ENCODE measurements at regions not wholly inside any gene's neighbourhood (a gene's known extent, or its start where the extent isn't known, plus 50 kb on each side); places are given as distances from the start of the nearest gene placed in this dataset.

DNA sequence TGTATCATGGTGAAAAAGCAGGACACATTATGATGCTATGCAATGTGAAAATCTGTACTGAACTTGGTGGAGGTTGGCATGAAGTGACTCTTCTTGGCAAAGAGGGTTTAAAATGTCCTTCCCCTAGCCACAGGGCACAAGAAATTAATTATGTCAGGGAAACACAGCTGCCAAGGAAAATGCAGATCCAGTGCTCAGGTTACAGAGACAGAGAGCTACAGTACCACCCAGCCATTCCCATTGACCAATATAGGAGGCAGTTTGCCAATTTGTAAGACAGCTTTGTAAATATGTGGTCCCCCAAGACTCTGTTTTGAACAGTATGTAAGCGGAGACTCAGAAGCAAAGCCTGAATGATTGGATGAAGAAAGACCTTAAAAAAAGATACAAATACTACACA lies 69.4 kb upstream of the KLF12 start:
- Histone ChIP-seq H3K36me3 (ENCODE audit: control insufficient read depth in 2 of 2, insufficient read depth in 2 of 2, low read length in 1 of 2) (no peaks in the 10 kb centered on the region), H3K27me3 (replicated peaks in 1 of 2; ENCODE audit: control insufficient read depth in 2 of 2, insufficient read depth in 2 of 2, low read length in 1 of 2) (no peaks in the 10 kb centered on the region; a peak in 1 of 4 replicates), H3K4me3 (no peak overlapping the region), H3K9me3 (replicated peaks; ENCODE audit: control insufficient read depth, insufficient read depth, low read length) (no peaks in the 10 kb centered on the region), H3K9ac (ENCODE audit: control insufficient read depth, insufficient read depth, low read length) (no peak overlapping the region), H3K27ac (ENCODE audit: control insufficient read depth, insufficient read depth) (no peak overlapping the region), H3K4me1 (ENCODE audit: control insufficient read depth, insufficient read depth, low read length) (no peaks in the 10 kb centered on the region), H3K4me2 (ENCODE audit: control insufficient read depth, insufficient read depth) (no peak overlapping the region), H2AFZ (ENCODE audit: control insufficient read depth, low read depth, low read length) (no peak overlapping the region), H3K79me2 (ENCODE audit: control insufficient read depth, insufficient read depth, low read length) (no peaks in the 10 kb centered on the region), H4K20me1 (ENCODE audit: control insufficient read depth, insufficient read depth) (no peaks in the 10 kb centered on the region)
- POLR2A ChIA-PET, result no interaction called here
- ATAC-seq (no peak), FAIRE-seq (no peak), DNase-seq (ENCODE audit: low read depth, low spot score) (no peak)
- in situ Hi-C loops (cut with MboI), result no loop called here
- SMC1A ChIA-PET (ENCODE audit: uncharacterized antibody, unreplicated experiment), result no interaction called here
- RAD21 ChIA-PET (ENCODE audit: unreplicated experiment), result no interaction called here
- CTCF ChIA-PET, result no interaction called here
- no TSS peak for BruUV-seq (replicated peaks)
- intact Hi-C loops (cut with micrococcal nuclease; ENCODE audit: unreplicated experiment), result no loop called here
- TF ChIP-seq RFX5 (IDR thresholded peaks at IDR 0.05; ENCODE audit: low read depth, low read length) (no peak), SREBF2 (IDR thresholded peaks at IDR 0.05; ENCODE audit: low read length) (no peak)
- WGBS (ENCODE audit: insufficient coverage, insufficient replicate concordance, low lambda C conversion rate, missing lambda C conversion rate), result 0% methylated on average over 1 of the region's 1 CpG

DNA sequence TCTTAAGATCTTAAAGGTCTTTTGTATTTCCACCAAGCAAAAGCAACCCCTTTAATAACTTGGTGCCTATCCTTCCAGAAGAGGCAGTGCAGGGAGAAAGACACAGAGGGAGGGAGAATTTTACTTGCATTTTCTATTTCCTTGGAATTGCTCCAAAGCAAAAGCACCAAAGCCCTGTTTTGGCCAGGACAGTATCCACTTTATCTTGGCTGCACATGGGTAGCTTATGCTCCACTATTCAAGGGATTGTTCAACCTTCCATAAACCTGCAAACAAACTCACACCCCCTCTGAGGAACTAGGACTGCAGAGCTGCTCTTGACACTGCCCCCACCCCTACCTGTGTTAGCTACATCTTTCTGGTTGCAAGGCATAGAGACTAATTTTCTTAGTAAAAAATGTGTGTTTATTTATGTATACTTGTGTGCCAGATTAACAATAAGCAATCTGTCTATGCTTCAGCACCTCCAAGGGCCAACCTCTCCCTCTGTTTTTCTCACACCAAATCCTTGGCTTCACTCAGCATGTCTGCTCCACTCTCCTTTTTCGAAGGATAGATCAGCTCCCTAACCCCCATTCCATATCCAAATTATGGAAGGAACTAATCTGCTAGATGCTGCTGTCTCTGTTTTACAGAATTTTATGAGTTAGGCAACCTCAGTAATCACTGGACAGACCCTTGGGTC lies 68.1 kb upstream of the KLF12 start:
- ChIA-PET CTCF (no interaction called here), RAD21 (ENCODE audit: unreplicated experiment) (no interaction called here), POLR2A (no interaction called here), SMC1A (ENCODE audit: uncharacterized antibody, unreplicated experiment) (no interaction called here)
- no peaks in the 10 kb centered on the region; a peak in 1 of 4 replicates for H3K27me3 ChIP-seq (replicated peaks in 1 of 2; ENCODE audit: control insufficient read depth in 2 of 2, insufficient read depth in 2 of 2, low read length in 1 of 2)
- intact Hi-C loops (cut with micrococcal nuclease; ENCODE audit: unreplicated experiment) (no loop called here), in situ Hi-C loops (cut with MboI) (no loop called here)
- WGBS (ENCODE audit: insufficient coverage, insufficient replicate concordance, low lambda C conversion rate, missing lambda C conversion rate), result 0% methylated on average over 1 of the region's 1 CpG
- no peak for DNase-seq (ENCODE audit: low read depth, low spot score)
- no peak for FAIRE-seq
- no peak overlapping the region for H3K9ac ChIP-seq (ENCODE audit: control insufficient read depth, insufficient read depth, low read length)
- no peak for TF ChIP-seq SMAD5 (IDR thresholded peaks at IDR 0.05; ENCODE audit: low read depth)
- no peak for TF ChIP-seq PBX3 (IDR thresholded peaks at IDR 0.05; ENCODE audit: insufficient replicate concordance, low read depth, low read length)
- TF ChIP-seq PAX8 (IDR thresholded peaks at IDR 0.05), result no peak
- no peak for TF ChIP-seq CBX3 (IDR thresholded peaks at IDR 0.05; ENCODE audit: borderline replicate concordance, low read depth)
- no peak for TF ChIP-seq YY1 (IDR thresholded peaks at IDR 0.05; ENCODE audit: low read depth, low read length)
- TF ChIP-seq ZNF24 (IDR thresholded peaks at IDR 0.05), result no peak
- no peak for TF ChIP-seq CBFB (IDR thresholded peaks at IDR 0.05; ENCODE audit: low read depth)
- no peak for TF ChIP-seq KLF5 (IDR thresholded peaks at IDR 0.05; ENCODE audit: partially characterized antibody)
- TF ChIP-seq RELA (IDR thresholded peaks at IDR 0.05; ENCODE audit: borderline replicate concordance, partially characterized antibody), result no peak
- TF ChIP-seq CREB1 (IDR thresholded peaks at IDR 0.05; ENCODE audit: low read depth), result no peak
- TF ChIP-seq NRF1 (conservative IDR thresholded peaks at IDR 0.05; ENCODE audit: low read depth, low read length), result no peak
- TF ChIP-seq, protein P1, sequence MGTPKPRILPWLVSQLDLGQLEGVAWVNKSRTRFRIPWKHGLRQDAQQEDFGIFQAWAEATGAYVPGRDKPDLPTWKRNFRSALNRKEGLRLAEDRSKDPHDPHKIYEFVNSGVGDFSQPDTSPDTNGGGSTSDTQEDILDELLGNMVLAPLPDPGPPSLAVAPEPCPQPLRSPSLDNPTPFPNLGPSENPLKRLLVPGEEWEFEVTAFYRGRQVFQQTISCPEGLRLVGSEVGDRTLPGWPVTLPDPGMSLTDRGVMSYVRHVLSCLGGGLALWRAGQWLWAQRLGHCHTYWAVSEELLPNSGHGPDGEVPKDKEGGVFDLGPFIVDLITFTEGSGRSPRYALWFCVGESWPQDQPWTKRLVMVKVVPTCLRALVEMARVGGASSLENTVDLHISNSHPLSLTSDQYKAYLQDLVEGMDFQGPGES (IDR thresholded peaks at IDR 0.05), result no peak
- TF ChIP-seq ASH2L (IDR thresholded peaks at IDR 0.05; ENCODE audit: borderline replicate concordance, low read depth), result no peak
- no peak for TF ChIP-seq IRF4 (IDR thresholded peaks at IDR 0.05; ENCODE audit: low read depth, low read length)
- no peak for TF ChIP-seq NFYB (IDR thresholded peaks at IDR 0.05; ENCODE audit: insufficient read depth, low read depth, low read length)
- ATAC-seq, result no peak
- H3K36me3 ChIP-seq (ENCODE audit: control insufficient read depth in 2 of 2, insufficient read depth in 2 of 2, low read length in 1 of 2), result no peaks in the 10 kb centered on the region
- H3K4me2 ChIP-seq (ENCODE audit: control insufficient read depth, insufficient read depth), result no peak overlapping the region
- BruUV-seq (replicated peaks), result no TSS peak
- H3K9me3 ChIP-seq (replicated peaks; ENCODE audit: control insufficient read depth, insufficient read depth, low read length), result no peaks in the 10 kb centered on the region
- H3K79me2 ChIP-seq (ENCODE audit: control insufficient read depth, insufficient read depth, low read length), result no peaks in the 10 kb centered on the region
- no peak overlapping the region for H3K27ac ChIP-seq (ENCODE audit: control insufficient read depth, insufficient read depth)
- H4K20me1 ChIP-seq (ENCODE audit: control insufficient read depth, insufficient read depth), result no peaks in the 10 kb centered on the region
- no peak overlapping the region for H2AFZ ChIP-seq (ENCODE audit: control insufficient read depth, low read depth, low read length)
- H3K4me1 ChIP-seq (ENCODE audit: control insufficient read depth, insufficient read depth, low read length), result no peaks in the 10 kb centered on the region
- H3K4me3 ChIP-seq, result no peak overlapping the region
